ENCODE measurements at regions not wholly inside any gene's neighbourhood (a gene's known extent, or its start where the extent isn't known, plus 50 kb on each side); places are given as distances from the start of the nearest gene placed in this dataset.

DNA sequence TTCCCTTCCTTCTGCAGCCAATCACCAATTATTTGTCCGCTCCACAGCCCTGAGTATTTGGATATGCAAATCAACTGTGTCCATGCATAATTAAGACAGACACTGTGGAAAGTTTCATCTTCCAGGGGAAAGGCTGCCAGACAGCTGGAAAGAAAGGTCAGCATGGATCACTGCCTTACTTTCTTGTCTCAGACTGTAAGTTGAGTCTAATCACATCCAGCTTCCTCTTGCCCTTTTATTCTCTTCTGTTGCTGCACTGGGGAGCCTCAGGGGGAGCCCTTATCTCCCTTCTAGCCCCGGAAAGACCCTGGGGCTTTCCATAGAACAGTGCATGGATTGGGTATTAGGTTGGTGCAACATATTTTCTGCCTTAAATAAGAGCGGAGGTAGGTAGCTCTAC lies 182.9 kb downstream of the OMA1 start:
- intact Hi-C loops (cut with micrococcal nuclease): no loop called here
- Histone ChIP-seq H3K9ac (ENCODE audit: low read length) (no peak overlapping the region), H3K79me2 (ENCODE audit: low read length) (no peaks in the 10 kb centered on the region), H2AFZ (ENCODE audit: low read length) (no peak overlapping the region), H3K36me3 (ENCODE audit: low read depth, low read length) (no peaks in the 10 kb centered on the region), H3K4me3 (ENCODE audit: low read length) (no peak overlapping the region), H3K27me3 (ENCODE audit: low read length) (peaks cover 8% of the 10 kb centered on the region; the same call in 1 of the 2 replicates), H3K9me3 (ENCODE audit: low read length) (no peaks in the 10 kb centered on the region), H3K4me1 (ENCODE audit: insufficient read depth, low read length) (no peaks in the 10 kb centered on the region), H3K4me2 (ENCODE audit: low read length) (no peak overlapping the region), H4K20me1 (ENCODE audit: low read length) (no peaks in the 10 kb centered on the region), H3K27ac (ENCODE audit: low read length) (no peak overlapping the region), H3F3A (ENCODE audit: low read length, unreplicated experiment) (no peaks in the 10 kb centered on the region), H3K9me2 (replicated peaks; ENCODE audit: low read length) (no peaks in the 10 kb centered on the region)
- DNase-seq: no peak
- CTCF ChIA-PET: interaction anchor here (0.5 kb wide), 1 partner anchor 20 kb away, joined by 3 read pairs; no protein-coding TSS in a partner anchor
- no peak for ATAC-seq
- POLR2A ChIA-PET (ENCODE audit: unreplicated experiment): no interaction called here
- no TSS peak for BruUV-seq (replicated peaks)
- TF ChIP-seq, protein P1, sequence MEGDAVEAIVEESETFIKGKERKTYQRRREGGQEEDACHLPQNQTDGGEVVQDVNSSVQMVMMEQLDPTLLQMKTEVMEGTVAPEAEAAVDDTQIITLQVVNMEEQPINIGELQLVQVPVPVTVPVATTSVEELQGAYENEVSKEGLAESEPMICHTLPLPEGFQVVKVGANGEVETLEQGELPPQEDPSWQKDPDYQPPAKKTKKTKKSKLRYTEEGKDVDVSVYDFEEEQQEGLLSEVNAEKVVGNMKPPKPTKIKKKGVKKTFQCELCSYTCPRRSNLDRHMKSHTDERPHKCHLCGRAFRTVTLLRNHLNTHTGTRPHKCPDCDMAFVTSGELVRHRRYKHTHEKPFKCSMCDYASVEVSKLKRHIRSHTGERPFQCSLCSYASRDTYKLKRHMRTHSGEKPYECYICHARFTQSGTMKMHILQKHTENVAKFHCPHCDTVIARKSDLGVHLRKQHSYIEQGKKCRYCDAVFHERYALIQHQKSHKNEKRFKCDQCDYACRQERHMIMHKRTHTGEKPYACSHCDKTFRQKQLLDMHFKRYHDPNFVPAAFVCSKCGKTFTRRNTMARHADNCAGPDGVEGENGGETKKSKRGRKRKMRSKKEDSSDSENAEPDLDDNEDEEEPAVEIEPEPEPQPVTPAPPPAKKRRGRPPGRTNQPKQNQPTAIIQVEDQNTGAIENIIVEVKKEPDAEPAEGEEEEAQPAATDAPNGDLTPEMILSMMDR (conservative IDR thresholded peaks at IDR 0.05; ENCODE audit: low read depth, low read length): no peak
- TF ChIP-seq EZH2phosphoT487 (IDR thresholded peaks at IDR 0.05; ENCODE audit: borderline replicate concordance, low read length): no peak
- no peak for TF ChIP-seq EZH2 (IDR thresholded peaks at IDR 0.05; ENCODE audit: low read length, unreplicated experiment)

DNA sequence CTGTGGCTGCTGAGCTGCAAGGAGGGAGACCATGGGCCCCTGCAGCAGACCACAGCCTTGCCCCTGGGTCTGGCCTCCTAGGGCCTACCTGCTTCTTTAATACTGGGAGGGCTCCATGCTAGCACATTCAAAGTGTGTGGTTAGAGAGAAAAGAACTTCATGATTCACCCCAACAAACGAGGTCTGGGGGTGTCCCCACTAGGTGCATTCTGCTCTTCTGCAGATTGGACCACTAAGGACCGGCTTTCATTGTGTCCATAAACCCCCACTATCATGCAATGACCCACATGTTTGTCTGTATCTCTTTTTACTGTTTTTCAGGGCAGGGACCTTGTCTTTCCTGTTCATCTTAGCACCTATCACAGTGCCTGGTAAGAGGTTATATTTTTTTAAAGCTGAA lies 185.4 kb downstream of the OMA1 start:
- no peak overlapping the region for H3K4me2 ChIP-seq (ENCODE audit: low read length)
- no TSS peak for BruUV-seq (replicated peaks)
- no peak overlapping the region for H2AFZ ChIP-seq (ENCODE audit: low read length)
- ChIA-PET CTCF (no interaction called here), POLR2A (ENCODE audit: unreplicated experiment) (no interaction called here)
- no peaks in the 10 kb centered on the region for H3K4me1 ChIP-seq (ENCODE audit: insufficient read depth, low read length)
- H3K79me2 ChIP-seq (ENCODE audit: low read length): no peaks in the 10 kb centered on the region
- no peak overlapping the region for H3K27ac ChIP-seq (ENCODE audit: low read length)
- no peak for TF ChIP-seq EZH2phosphoT487 (IDR thresholded peaks at IDR 0.05; ENCODE audit: borderline replicate concordance, low read length)
- peaks cover 8% of the 10 kb centered on the region; the same call in 1 of the 2 replicates for H3K27me3 ChIP-seq (ENCODE audit: low read length)
- intact Hi-C loops (cut with micrococcal nuclease): no loop called here
- H3K4me3 ChIP-seq (ENCODE audit: low read length): no peak overlapping the region
- ATAC-seq (no peak), DNase-seq (no peak)
- no peak overlapping the region for H3K9ac ChIP-seq (ENCODE audit: low read length)
- no peaks in the 10 kb centered on the region for H3F3A ChIP-seq (ENCODE audit: low read length, unreplicated experiment)
- no peaks in the 10 kb centered on the region for H4K20me1 ChIP-seq (ENCODE audit: low read length)
- H3K9me3 ChIP-seq (ENCODE audit: low read length): no peaks in the 10 kb centered on the region
- H3K9me2 ChIP-seq (replicated peaks; ENCODE audit: low read length): no peaks in the 10 kb centered on the region
- H3K36me3 ChIP-seq (ENCODE audit: low read depth, low read length): no peaks in the 10 kb centered on the region

DNA sequence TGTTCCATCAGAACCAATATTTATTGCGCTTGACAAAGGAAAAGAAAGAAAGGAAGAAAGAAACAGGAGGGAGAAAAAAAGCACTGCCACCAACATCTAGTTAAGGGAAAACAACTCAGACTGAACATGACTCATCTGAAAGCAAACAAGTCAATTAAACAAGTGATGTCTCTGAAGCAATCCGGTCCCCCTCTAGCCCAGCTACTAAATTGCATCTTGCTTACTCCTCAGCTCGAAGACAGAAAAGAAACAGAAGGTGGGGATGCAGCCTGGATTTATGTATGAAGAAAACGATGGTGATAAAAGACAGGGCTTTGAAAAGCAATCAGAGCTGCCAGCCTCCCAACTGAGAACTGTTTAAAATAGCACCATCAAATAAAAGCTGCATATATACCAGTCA lies 188.2 kb downstream of the OMA1 start:
- peak; percentile 55 for DNase-seq
- intact Hi-C loops (cut with micrococcal nuclease): no loop called here

More for the DNA sequence above, 188.2 kb downstream of the OMA1 start:
- peak; percentile 93 for ATAC-seq
- Histone ChIP-seq H4K20me1 (ENCODE audit: low read length) (no peaks in the 10 kb centered on the region), H2AFZ (ENCODE audit: low read length) (no peak overlapping the region), H3K79me2 (ENCODE audit: low read length) (no peaks in the 10 kb centered on the region), H3K4me3 (ENCODE audit: low read length) (no peak overlapping the region), H3K9me2 (replicated peaks; ENCODE audit: low read length) (no peaks in the 10 kb centered on the region), H3F3A (ENCODE audit: low read length, unreplicated experiment) (no peaks in the 10 kb centered on the region), H3K27me3 (ENCODE audit: low read length) (peaks cover 7% of the 10 kb centered on the region; the same call in 1 of the 2 replicates), H3K27ac (ENCODE audit: low read length) (no peak overlapping the region), H3K9me3 (ENCODE audit: low read length) (no peaks in the 10 kb centered on the region), H3K9ac (ENCODE audit: low read length) (no peak overlapping the region), H3K36me3 (ENCODE audit: low read depth, low read length) (no peaks in the 10 kb centered on the region), H3K4me1 (ENCODE audit: insufficient read depth, low read length) (no peaks in the 10 kb centered on the region), H3K4me2 (ENCODE audit: low read length) (no peak overlapping the region)
- CTCF ChIA-PET: no interaction called here
- TF ChIP-seq, protein P1 (conservative IDR thresholded peaks at IDR 0.05; ENCODE audit: low read depth, low read length): no peak
- no peak for TF ChIP-seq EZH2 (IDR thresholded peaks at IDR 0.05; ENCODE audit: low read length, unreplicated experiment)
- TF ChIP-seq EZH2phosphoT487 (IDR thresholded peaks at IDR 0.05; ENCODE audit: borderline replicate concordance, low read length): no peak
- POLR2A ChIA-PET (ENCODE audit: unreplicated experiment): interaction anchor here (0.6 kb wide), 1 partner anchor 261 kb away, joined by 5 read pairs; no protein-coding TSS in a partner anchor
- BruUV-seq (replicated peaks): no TSS peak

Data from PC-3 (cell line).